GM12878 (cell line): ENCODE measurements at regions not wholly inside any gene's neighbourhood (a gene's known extent, or its start where the extent isn't known, plus 50 kb on each side); places are given as distances from the start of the nearest gene placed in this dataset.

Experiments used
- ATAC-seq: fragments of 200-7000 bp; cut with Tn5 transposase; 3 replicates; pipeline ENCODE4 v1.9.1; 2020; ENCODE audit warnings: mild to moderate bottlenecking, moderate library complexity
- BruUV-seq: library from RNA; stranded (reverse); fragments of 400-500 nt; replicated peaks from 2 replicates; lab custom pipeline; 2021; lab: Mats Ljungman, UMichigan
- CTCF ChIA-PET: fragments of 300-600 bp; sonication (Branson Sonifier 250); formaldehyde crosslinking; extraction: SDS; loops from one replicate; lab custom pipeline; 2021; ENCODE audit warnings: inconsistent platforms; lab: Yijun Ruan, JAX
- POLR2A ChIA-PET: fragments of 350-600 bp; formaldehyde crosslinking; extraction: SDS; loops from one replicate; lab custom pipeline; 2021; ENCODE audit warnings: inconsistent platforms; lab: Charles Lee
- RAD21 ChIA-PET: fragments of 300-600 bp; sonication (Branson Sonifier 250); formaldehyde crosslinking; loops from one replicate; lab custom pipeline; 2023; ENCODE audit warnings: antibody characterized with exemption; ENCODE audit not compliant: unreplicated experiment; lab: Charles Lee
- SMC1A ChIA-PET: fragments of 300-600 bp; sonication (Branson Sonifier 250); formaldehyde crosslinking; loops from one replicate; lab custom pipeline; 2023; ENCODE audit not compliant: unreplicated experiment, uncharacterized antibody; lab: Charles Lee
- DNase-seq: peaks from one replicate; pipeline ENCODE4 v3.0.0-alpha.2; 2011; ENCODE audit warnings: low read depth, low spot score
- FAIRE-seq: peaks from 3 replicates; lab custom pipeline; 2011; peaks lifted over from hg19 to GRCh38; lab: Jason Lieb, UNC
- H2AFZ ChIP-seq: 2 replicates; pipeline ENCODE4 v1.6.0; 2011; ENCODE audit warnings: low read depth, low read length, control low read depth; ENCODE audit not compliant: control insufficient read depth
- H3K27ac ChIP-seq: 2 replicates; pipeline ENCODE4 v1.5.1; 2011; ENCODE audit warnings: control low read depth; ENCODE audit not compliant: control insufficient read depth, insufficient read depth
- H3K27me3 ChIP-seq, 2 experiments: replicated peaks in 1 of 2; 2 replicates each; pipeline versions ENCODE4 v1.6.0 to v1.6.1; 2011; ENCODE audit warnings: low read length in 1 of 2; ENCODE audit not compliant: control insufficient read depth in 2 of 2, insufficient read depth in 2 of 2
- H3K36me3 ChIP-seq, 2 experiments: 2 replicates each; pipeline ENCODE4 v1.5.1; 2011; ENCODE audit warnings: low read length in 1 of 2; ENCODE audit not compliant: control insufficient read depth in 2 of 2, insufficient read depth in 2 of 2
- H3K4me1 ChIP-seq: 2 replicates; pipeline ENCODE4 v1.6.1; 2011; ENCODE audit warnings: mild to moderate bottlenecking, low read length, moderate library complexity, mixed read lengths; ENCODE audit not compliant: control insufficient read depth, insufficient read depth
- H3K4me2 ChIP-seq: 2 replicates; pipeline ENCODE4 v1.6.0; 2011; ENCODE audit warnings: control low read depth; ENCODE audit not compliant: control insufficient read depth, insufficient read depth
- H3K4me3 ChIP-seq: fragments of 200-600 bp; sonication (generic); 2 replicates; pipeline ENCODE4 v1.5.1; 2016
- H3K79me2 ChIP-seq: 2 replicates; pipeline ENCODE4 v1.6.0; 2011; ENCODE audit warnings: low read length; ENCODE audit not compliant: control insufficient read depth, insufficient read depth
- H3K9ac ChIP-seq: 2 replicates; pipeline ENCODE4 v1.8.0; 2011; ENCODE audit warnings: low read length, control low read depth, mixed read lengths; ENCODE audit not compliant: control insufficient read depth, insufficient read depth
- H3K9me3 ChIP-seq: replicated peaks from 3 replicates; pipeline ENCODE4 v1.5.1; 2011; ENCODE audit warnings: mild to moderate bottlenecking, low read length; ENCODE audit not compliant: control insufficient read depth, insufficient read depth
- H4K20me1 ChIP-seq: 2 replicates; pipeline ENCODE4 v1.6.0; 2011; ENCODE audit not compliant: control insufficient read depth, insufficient read depth
- ATF3 ChIP-seq: IDR thresholded peaks from 2 replicates; pipeline ENCODE4 v1.6.1; 2011; ENCODE audit warnings: low read depth, mild to moderate bottlenecking, low read length, moderate library complexity, borderline replicate concordance; ENCODE audit errors: extremely low read depth
- BACH1 ChIP-seq: fragments of 450-650 bp; IDR thresholded peaks from 2 replicates; pipeline ENCODE4 v1.6.1; 2017; ENCODE audit warnings: mild to moderate bottlenecking, borderline replicate concordance
- E2F4 ChIP-seq: IDR thresholded peaks from 2 replicates; pipeline ENCODE4 v1.6.1; 2012; ENCODE audit warnings: low read depth, low read length, improper control_type of control experiment
- HDAC2 ChIP-seq: fragments of 200-600 bp; sonication (generic); IDR thresholded peaks from 2 replicates; pipeline ENCODE4 v1.6.1; 2017
- JUNB ChIP-seq: IDR thresholded peaks from 2 replicates; pipeline ENCODE4 v1.6.1; 2016; ENCODE audit warnings: antibody characterized with exemption, mild to moderate bottlenecking
- PRDM15 ChIP-seq: fragments of 450-650 bp; formaldehyde crosslinking; IDR thresholded peaks from 2 replicates; pipeline ENCODE4 v1.4.0; 2020; ENCODE audit warnings: mild to moderate bottlenecking, moderate library complexity
- RCOR1 ChIP-seq: conservative IDR thresholded peaks from 2 replicates; pipeline ENCODE4 v1.6.1; 2012; ENCODE audit warnings: low read depth, low read length, improper control_type of control experiment
- SIX5 ChIP-seq: IDR thresholded peaks from 2 replicates; pipeline ENCODE4 v1.6.1; 2011; ENCODE audit warnings: mild to moderate bottlenecking, low read depth, low read length, moderate library complexity; ENCODE audit not compliant: severe bottlenecking
- SMC3 ChIP-seq: IDR thresholded peaks from 2 replicates; pipeline ENCODE4 v1.6.1; 2011; ENCODE audit warnings: low read length, improper control_type of control experiment, borderline replicate concordance
- SUPT20H ChIP-seq: IDR thresholded peaks from 2 replicates; pipeline ENCODE4 v1.6.1; 2011; ENCODE audit warnings: low read depth, mild to moderate bottlenecking, low read length, moderate library complexity, borderline replicate concordance; ENCODE audit not compliant: control insufficient read depth
- TBL1XR1 ChIP-seq: IDR thresholded peaks from 2 replicates; pipeline ENCODE4 v1.6.1; 2012; ENCODE audit warnings: low read depth, low read length, improper control_type of control experiment
- ZNF207 ChIP-seq: fragments of 450-650 bp; IDR thresholded peaks from 2 replicates; pipeline ENCODE4 v1.6.1; 2014; ENCODE audit warnings: antibody characterized with exemption, mild to moderate bottlenecking, borderline replicate concordance
- ZNF24 ChIP-seq: fragments of 450-650 bp; IDR thresholded peaks from 2 replicates; pipeline ENCODE4 v1.6.1; 2017; ENCODE audit warnings: antibody characterized with exemption, mild to moderate bottlenecking
- WGBS: methylation state at CpG from one replicate; pipeline ENCODE4 v1.1.6; 2016; ENCODE audit warnings: low lambda C conversion rate; ENCODE audit not compliant: insufficient replicate concordance, insufficient coverage; ENCODE audit errors: missing lambda C conversion rate; 5-methylcytosine and 5-hydroxymethylcytosine counted together
- in situ Hi-C: fragments of 300-500 bp; cut with MboI; formaldehyde crosslinking; loops from 9 replicates; pipeline ENCODE4 v1.14.3; 2018; ENCODE audit warnings: mixed read lengths
- intact Hi-C: fragments of 100-400 bp; cut with micrococcal nuclease; formaldehyde crosslinking; loops from one replicate; pipeline ENCODE4 v1.14.2; 2022; ENCODE audit not compliant: unreplicated experiment

- SMC1A ChIA-PET: interaction anchor here (1.2 kb wide), 1 partner anchor 77 kb away, joined by 3 read pairs; no protein-coding TSS in a partner anchor
- H3K9ac ChIP-seq: no peak overlapping the region
- TF ChIP-seq HDAC2 (no peak), E2F4 (no peak), ZNF24 (no peak), SIX5 (no peak), TBL1XR1 (no peak), BACH1 (no peak), RCOR1 (no peak), JUNB (no peak), SUPT20H (no peak), ZNF207 (no peak), PRDM15 (CRISPR knock-in tag) (no peak), SMC3 (no peak), ATF3 (no peak)
- H3K4me3 ChIP-seq: no peak overlapping the region
- H3K4me2 ChIP-seq: no peak overlapping the region
- in situ Hi-C loops (loop anchor here (5.0 to 25.0 kb wide), 4 partner anchors 425 to 1778 kb away; no protein-coding TSS in a partner anchor), intact Hi-C loops (loop anchor here (5.0 kb wide), 3 partner anchors 510 to 1905 kb away; no protein-coding TSS in a partner anchor)
- H2AFZ ChIP-seq: no peak overlapping the region
- ATAC-seq (no peak), FAIRE-seq (no peak), DNase-seq (no peak)
- CTCF ChIA-PET: interaction anchor here (1.3 kb wide), 1 partner anchor 1069 kb away, joined by 4 read pairs; no protein-coding TSS in a partner anchor
- no peaks in the 10 kb centered on the region; the same call in 2 of the 3 replicates for H3K9me3 ChIP-seq
- no peaks in the 10 kb centered on the region for H3K36me3 ChIP-seq
- H3K27me3 ChIP-seq: no peaks in the 10 kb centered on the region
- 47% methylated on average over 5 of the region's 5 CpGs for WGBS
- no TSS peak for BruUV-seq
- RAD21 ChIA-PET: no interaction called here
- H4K20me1 ChIP-seq: no peaks in the 10 kb centered on the region
- H3K27ac ChIP-seq: no peak overlapping the region
- peaks cover 5% of the 10 kb centered on the region for H3K4me1 ChIP-seq
- no peaks in the 10 kb centered on the region for H3K79me2 ChIP-seq
- POLR2A ChIA-PET: no interaction called here
These were observed 421.5 kb downstream of the SOX9 start for GRCh38 chr17:72542317-72542716.
